Trophoblast cell (in vitro differentiated cells and primary cell): ENCODE measurements at regions not wholly inside any gene's neighbourhood (a gene's known extent, or its start where the extent isn't known, plus 50 kb on each side); places are given as distances from the start of the nearest gene placed in this dataset.

Source experiments
- DNase-seq, 2 donors: peaks; one replicate each; pipeline ENCODE4 v3.0.0-alpha.2; 2016
- H2AFZ ChIP-seq: 2 replicates; pipeline ENCODE4 v1.6.1; 2013; ENCODE audit warnings: low read length, moderate library complexity, mild to moderate bottlenecking; ENCODE audit not compliant: insufficient read depth, poor library complexity
- H2AK5ac ChIP-seq: 2 replicates; pipeline ENCODE4 v1.6.1; 2013; ENCODE audit warnings: mild to moderate bottlenecking, low read length
- H2BK120ac ChIP-seq: 2 replicates; pipeline ENCODE4 v1.6.1; 2013; ENCODE audit warnings: low read length, mild to moderate bottlenecking, moderate library complexity; ENCODE audit not compliant: insufficient read depth, poor library complexity
- H2BK12ac ChIP-seq: 2 replicates; pipeline ENCODE4 v1.6.1; 2013; ENCODE audit warnings: mild to moderate bottlenecking, low read length, moderate library complexity
- H2BK5ac ChIP-seq: 2 replicates; pipeline ENCODE4 v1.6.1; 2013; ENCODE audit warnings: low read length, low read depth, moderate library complexity, mild to moderate bottlenecking; ENCODE audit not compliant: poor library complexity
- H3K14ac ChIP-seq: 2 replicates; pipeline ENCODE4 v1.6.1; 2013; ENCODE audit warnings: mild to moderate bottlenecking, low read length
- H3K18ac ChIP-seq: 2 replicates; pipeline ENCODE4 v1.6.1; 2013; ENCODE audit warnings: mild to moderate bottlenecking, low read length
- H3K23ac ChIP-seq: 2 replicates; pipeline ENCODE4 v1.6.1; 2013; ENCODE audit warnings: low read length
- H3K27ac ChIP-seq: 2 replicates; pipeline ENCODE4 v1.5.1; 2013; ENCODE audit warnings: low read depth, mild to moderate bottlenecking, inconsistent platforms, low read length, moderate library complexity
- H3K27me3 ChIP-seq: 2 replicates; pipeline ENCODE4 v1.6.1; 2013; ENCODE audit warnings: inconsistent platforms, mild to moderate bottlenecking, low read length, moderate library complexity; ENCODE audit not compliant: insufficient read depth
- H3K36me3 ChIP-seq, 2 experiments: 1 replicate in 1 of 2; 2 replicates in 1 of 2; pipeline ENCODE4 v1.6.1; 2013; ENCODE audit warnings: low read length in 2 of 2, mild to moderate bottlenecking in 2 of 2, moderate library complexity in 1 of 2; ENCODE audit not compliant: insufficient read depth in 2 of 2, control insufficient read depth in 1 of 2
- H3K4ac ChIP-seq: 2 replicates; pipeline ENCODE4 v1.6.1; 2013; ENCODE audit warnings: low read depth, mild to moderate bottlenecking, low read length, moderate library complexity
- H3K4me1 ChIP-seq, 2 experiments: 1 replicate in 1 of 2; 2 replicates in 1 of 2; pipeline ENCODE4 v1.6.1; 2013; ENCODE audit warnings: low read length in 2 of 2, mild to moderate bottlenecking in 2 of 2, moderate library complexity in 1 of 2; ENCODE audit not compliant: insufficient read depth in 2 of 2, control insufficient read depth in 1 of 2
- H3K4me2 ChIP-seq: 2 replicates; pipeline ENCODE4 v1.6.1; 2013; ENCODE audit warnings: inconsistent platforms, mild to moderate bottlenecking, low read length, moderate library complexity
- H3K4me3 ChIP-seq: 2 replicates; pipeline ENCODE4 v1.5.1; 2013; ENCODE audit warnings: mild to moderate bottlenecking, low read depth, low read length, inconsistent platforms
- H3K79me1 ChIP-seq: one replicate; pipeline ENCODE4 v1.6.1; 2013; ENCODE audit warnings: low read length
- H3K79me2 ChIP-seq: 2 replicates; pipeline ENCODE4 v1.6.1; 2013; ENCODE audit warnings: low read length, mild to moderate bottlenecking; ENCODE audit not compliant: control insufficient read depth, insufficient read depth, poor library complexity
- H3K9ac ChIP-seq: 2 replicates; pipeline ENCODE4 v1.6.1; 2013; ENCODE audit warnings: mild to moderate bottlenecking, low read length
- H3K9me3 ChIP-seq: 2 replicates; pipeline ENCODE4 v1.6.1; 2013; ENCODE audit warnings: low read depth, mild to moderate bottlenecking, control low read depth, inconsistent platforms, low read length; ENCODE audit not compliant: insufficient read depth
- H4K12ac ChIP-seq: 2 replicates; pipeline ENCODE4 v1.6.1; 2013; ENCODE audit warnings: low read depth, mild to moderate bottlenecking, low read length, moderate library complexity
- H4K8ac ChIP-seq: 2 replicates; pipeline ENCODE4 v1.6.1; 2013; ENCODE audit warnings: low read depth, mild to moderate bottlenecking, low read length, moderate library complexity
- H4K91ac ChIP-seq: one replicate; pipeline ENCODE4 v1.6.1; 2013; ENCODE audit warnings: low read depth, mild to moderate bottlenecking, low read length, moderate library complexity
- WGBS: extraction: QIAGEN DNeasy Blood & Tissue Kit; methylation state at CpG from one replicate; pipeline ENCODE4 v1.1.7; 2013; ENCODE audit warnings: missing lambda C conversion rate; ENCODE audit not compliant: insufficient read length, insufficient coverage; ENCODE audit errors: extremely low coverage; 5-methylcytosine and 5-hydroxymethylcytosine counted together

- no peaks in the 10 kb centered on the region for H3K4me1 ChIP-seq
- no peak overlapping the region for H3K4ac ChIP-seq
- H3K23ac ChIP-seq, result no peak overlapping the region
- peaks cover 6% of the 10 kb centered on the region for H3K9me3 ChIP-seq
- H3K4me3 ChIP-seq, result no peak overlapping the region
- H3K27me3 ChIP-seq, result no peaks in the 10 kb centered on the region
- no peak overlapping the region for H2BK12ac ChIP-seq
- no peak overlapping the region for H3K4me2 ChIP-seq
- no peak overlapping the region for H3K9ac ChIP-seq
- H3K18ac ChIP-seq, result no peak overlapping the region
- H4K8ac ChIP-seq, result no peak overlapping the region
- H4K12ac ChIP-seq, result no peak overlapping the region
- no peak overlapping the region for H2BK120ac ChIP-seq
- H2BK5ac ChIP-seq, result no peak overlapping the region
- no peaks in the 10 kb centered on the region for H3K79me2 ChIP-seq
- no peak for DNase-seq
- no peak overlapping the region for H3K27ac ChIP-seq
- no peak overlapping the region for H3K14ac ChIP-seq
- H3K79me1 ChIP-seq, result no peaks in the 10 kb centered on the region
- H3K36me3 ChIP-seq, result peaks cover 0 to 2% of the 10 kb centered on the region in 2 experiments
- H2AFZ ChIP-seq, result no peak overlapping the region
- no peak overlapping the region for H4K91ac ChIP-seq
- no CpG with 5 or more reads among the region's 1 CpG for WGBS
- no peak overlapping the region for H2AK5ac ChIP-seq
Observed at GRCh38 chr5:103951776-103952175, 389.2 kb upstream of the NUDT12 start.

GRCh38 chr5:103943230-103943629 is 380.6 kb upstream of the NUDT12 start:
- Histone ChIP-seq H2AK5ac (no peak overlapping the region), H3K36me3 (no peaks in the 10 kb centered on the region), H3K79me2 (no peaks in the 10 kb centered on the region), H2AFZ (no peak overlapping the region), H2BK5ac (no peak overlapping the region), H4K12ac (no peak overlapping the region), H3K79me1 (no peaks in the 10 kb centered on the region), H3K4ac (no peak overlapping the region), H3K23ac (no peak overlapping the region), H3K9ac (no peak overlapping the region), H3K9me3 (no peaks in the 10 kb centered on the region), H4K8ac (no peak overlapping the region), H3K18ac (no peak overlapping the region), H2BK120ac (no peak overlapping the region), H3K4me2 (no peak overlapping the region), H4K91ac (no peak overlapping the region), H3K4me3 (no peak overlapping the region), H3K14ac (no peak overlapping the region), H3K27me3 (no peaks in the 10 kb centered on the region), H3K27ac (no peak overlapping the region), H3K4me1 (no peaks in the 10 kb centered on the region), H2BK12ac (no peak overlapping the region)
- no peak for DNase-seq
- WGBS, result no CpG with 5 or more reads among the region's 7 CpGs

DNA sequence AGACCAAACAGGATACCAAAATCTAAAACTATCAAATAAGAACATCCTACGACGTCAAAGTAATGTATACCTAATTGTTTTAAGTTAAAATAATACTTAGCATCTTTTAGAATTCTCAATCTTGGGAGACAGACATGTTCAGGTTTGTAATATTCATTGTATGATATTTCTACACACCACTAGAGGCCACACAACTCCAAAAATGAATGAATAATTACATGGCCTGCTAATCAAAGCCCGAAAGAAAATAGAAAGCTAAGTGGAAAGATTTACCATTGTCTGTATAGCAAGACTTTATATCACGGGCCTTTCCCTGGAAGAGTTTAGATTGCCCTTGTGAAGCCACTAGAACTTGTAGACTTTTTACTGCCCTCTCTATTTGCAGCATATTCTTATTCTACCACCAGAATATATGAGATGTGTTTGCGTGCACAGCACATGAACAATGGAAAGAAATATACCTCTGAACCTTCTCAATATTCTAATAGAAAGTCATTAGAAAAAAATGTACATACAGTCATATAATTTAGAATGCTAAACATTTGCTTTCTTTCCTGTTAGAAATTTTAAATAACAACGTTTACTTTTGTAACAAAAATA is 380.1 kb upstream of the NUDT12 start:
- no CpG with 5 or more reads among the region's 6 CpGs for WGBS
- Histone ChIP-seq H4K8ac (no peak overlapping the region), H3K36me3 (no peaks in the 10 kb centered on the region), H3K79me2 (no peaks in the 10 kb centered on the region), H3K4me3 (no peak overlapping the region), H3K9ac (no peak overlapping the region), H2AK5ac (no peak overlapping the region), H2BK12ac (no peak overlapping the region), H3K18ac (no peak overlapping the region), H4K91ac (no peak overlapping the region), H3K9me3 (no peaks in the 10 kb centered on the region), H2BK5ac (no peak overlapping the region), H2AFZ (no peak overlapping the region), H3K14ac (no peak overlapping the region), H3K23ac (no peak overlapping the region), H3K27me3 (no peaks in the 10 kb centered on the region), H4K12ac (no peak overlapping the region), H3K27ac (no peak overlapping the region), H3K4me1 (no peaks in the 10 kb centered on the region), H3K4me2 (no peak overlapping the region), H3K79me1 (no peaks in the 10 kb centered on the region), H3K4ac (no peak overlapping the region), H2BK120ac (no peak overlapping the region)
- no peak for DNase-seq

DNA sequence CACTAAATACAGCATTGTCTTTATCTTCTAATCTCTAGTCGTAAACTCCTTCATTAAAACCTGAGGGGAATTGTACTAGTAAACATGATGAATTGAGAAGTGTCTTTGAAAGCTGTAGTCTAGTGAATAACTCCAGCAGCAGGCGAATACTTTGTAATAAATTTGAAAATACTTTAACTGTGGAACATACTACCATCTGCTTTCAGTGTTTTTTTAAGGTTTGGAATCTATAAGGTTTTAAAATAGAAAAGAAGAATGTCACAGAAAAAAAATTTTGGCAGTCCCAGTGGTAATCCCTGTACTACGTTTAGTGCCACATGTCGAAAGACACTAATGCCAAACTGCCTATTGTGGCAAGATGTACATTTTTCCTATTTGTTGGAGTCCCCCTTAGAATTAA is 379.0 kb upstream of the NUDT12 start:
- no peaks in the 10 kb centered on the region for H3K27me3 ChIP-seq
- H3K23ac ChIP-seq, result no peak overlapping the region
- H4K8ac ChIP-seq, result no peak overlapping the region
- H3K9ac ChIP-seq, result no peak overlapping the region
- H3K79me2 ChIP-seq, result no peaks in the 10 kb centered on the region
- no peak overlapping the region for H4K91ac ChIP-seq
- H3K79me1 ChIP-seq, result no peaks in the 10 kb centered on the region
- no peak overlapping the region for H3K14ac ChIP-seq
- no peak overlapping the region for H3K4me3 ChIP-seq
- no peak overlapping the region for H4K12ac ChIP-seq
- H2AFZ ChIP-seq, result no peak overlapping the region
- no peak overlapping the region for H3K4ac ChIP-seq
- H3K27ac ChIP-seq, result no peak overlapping the region
- H3K18ac ChIP-seq, result no peak overlapping the region
- H3K36me3 ChIP-seq, result no peaks in the 10 kb centered on the region
- no peak overlapping the region for H2AK5ac ChIP-seq
- H3K4me2 ChIP-seq, result no peak overlapping the region
- WGBS, result no CpG with 5 or more reads among the region's 4 CpGs
- H3K4me1 ChIP-seq, result no peaks in the 10 kb centered on the region
- H2BK12ac ChIP-seq, result no peak overlapping the region
- no peak for DNase-seq
- no peak overlapping the region for H2BK5ac ChIP-seq
- H3K9me3 ChIP-seq, result no peaks in the 10 kb centered on the region
- no peak overlapping the region for H2BK120ac ChIP-seq
